ENCODE measurements at regions not wholly inside any gene's neighbourhood (a gene's known extent, or its start where the extent isn't known, plus 50 kb on each side); places are given as distances from the start of the nearest gene placed in this dataset.

GRCh38 chr3:28835249-28835648 is 445.6 kb upstream of the RBMS3 start:
- DNase-seq: no peak

DNA sequence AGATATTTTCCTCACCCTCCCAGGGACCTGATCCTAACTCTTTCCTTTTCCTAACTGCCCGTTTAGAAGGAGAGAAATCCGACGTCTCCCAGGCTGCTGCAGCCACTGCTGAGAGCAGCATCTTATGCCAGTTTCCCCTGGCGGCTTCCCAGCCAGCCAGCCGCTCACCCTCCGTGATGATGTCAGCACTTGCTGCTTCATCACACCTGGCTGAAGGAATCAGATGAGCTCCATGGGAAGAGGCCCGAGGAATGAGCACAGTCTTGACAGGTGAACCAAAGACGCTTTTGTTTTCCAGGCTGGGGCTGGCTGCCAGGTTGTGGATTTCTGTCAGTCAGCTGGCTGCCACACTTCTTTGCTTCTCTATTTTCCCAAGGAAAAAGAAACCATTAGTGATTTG is 445.1 kb upstream of the RBMS3 start:
- DNase-seq: no peak

- no peak for DNase-seq
These were observed 444.7 kb upstream of the RBMS3 start for GRCh38 chr3:28836199-28836598.

DNA sequence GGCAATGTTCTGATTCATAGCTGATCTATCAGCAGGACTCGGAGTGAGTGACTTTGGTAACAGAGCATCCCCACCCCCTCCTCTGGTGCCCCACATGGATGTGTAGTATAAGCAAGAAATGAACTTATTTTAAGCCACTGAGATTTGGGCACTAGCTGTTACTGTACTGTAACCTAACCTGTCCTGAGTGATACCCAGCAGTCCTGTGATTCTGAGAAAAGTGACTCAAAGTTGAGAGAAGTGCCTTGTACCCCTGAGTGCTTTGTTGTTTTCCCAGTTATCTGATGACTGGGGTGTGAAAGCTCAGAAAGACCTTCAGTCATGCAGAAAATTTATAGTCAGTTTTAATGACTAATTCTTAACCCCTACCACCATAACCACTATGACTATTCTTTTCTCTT is 439.9 kb upstream of the RBMS3 start:
- no peak for DNase-seq

DNA sequence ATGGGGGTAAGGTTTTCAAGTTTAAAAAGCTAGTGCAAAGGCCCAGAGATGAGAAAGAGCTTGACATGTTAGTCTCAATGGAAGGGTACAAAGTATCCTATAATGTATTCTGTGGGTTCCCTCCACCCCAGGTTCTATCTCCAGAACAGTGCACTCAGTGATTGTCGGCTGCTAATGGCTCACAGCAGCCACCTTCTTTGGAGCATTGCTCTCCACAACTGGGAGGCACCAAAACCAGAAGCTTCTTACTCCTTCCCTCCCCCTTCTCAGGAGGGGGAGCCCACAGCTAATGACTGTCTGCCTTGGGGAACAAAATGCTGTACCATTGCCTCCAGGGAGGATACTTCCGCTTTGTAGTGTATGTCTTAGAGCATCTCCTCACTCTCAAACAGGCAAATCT is 439.4 kb upstream of the RBMS3 start:
- DNase-seq: no peak

DNA sequence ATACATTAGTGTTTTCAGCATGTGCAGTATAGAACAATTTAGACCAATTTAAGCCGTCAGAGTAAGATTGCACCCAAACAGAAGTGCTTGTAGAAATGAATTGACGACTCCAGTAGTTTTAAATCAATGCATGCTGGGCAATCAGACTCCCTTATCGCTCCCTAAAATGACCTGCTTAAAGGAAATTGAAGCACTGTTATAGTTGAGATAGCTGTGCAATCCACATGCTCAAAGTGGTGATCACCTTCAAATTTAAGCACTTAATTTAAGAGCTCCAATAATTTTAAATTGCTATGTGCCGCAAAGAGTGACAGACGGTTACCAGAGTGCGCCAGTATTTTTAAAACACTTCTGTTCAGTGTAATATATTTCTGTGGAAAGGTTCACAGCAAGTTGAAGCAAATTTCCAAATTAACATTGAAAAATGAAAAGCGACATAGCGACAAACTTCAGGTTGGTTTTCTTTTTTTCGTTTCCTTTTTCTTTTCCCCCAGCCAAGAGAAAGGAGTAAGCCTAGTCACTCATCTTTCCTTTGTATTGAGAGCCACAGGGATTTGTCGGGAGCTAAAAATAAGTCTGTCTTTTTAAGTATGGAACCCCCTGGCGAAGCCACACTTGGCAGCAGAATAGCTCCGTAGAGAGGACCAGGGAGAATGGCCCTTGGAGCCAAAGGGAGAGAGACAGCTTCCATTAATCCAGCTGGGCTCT is 436.4 kb upstream of the RBMS3 start:
- no peak for DNase-seq

GRCh38 chr3:28845006-28845324 is 435.9 kb upstream of the RBMS3 start:
- DNase-seq: no peak

DNA sequence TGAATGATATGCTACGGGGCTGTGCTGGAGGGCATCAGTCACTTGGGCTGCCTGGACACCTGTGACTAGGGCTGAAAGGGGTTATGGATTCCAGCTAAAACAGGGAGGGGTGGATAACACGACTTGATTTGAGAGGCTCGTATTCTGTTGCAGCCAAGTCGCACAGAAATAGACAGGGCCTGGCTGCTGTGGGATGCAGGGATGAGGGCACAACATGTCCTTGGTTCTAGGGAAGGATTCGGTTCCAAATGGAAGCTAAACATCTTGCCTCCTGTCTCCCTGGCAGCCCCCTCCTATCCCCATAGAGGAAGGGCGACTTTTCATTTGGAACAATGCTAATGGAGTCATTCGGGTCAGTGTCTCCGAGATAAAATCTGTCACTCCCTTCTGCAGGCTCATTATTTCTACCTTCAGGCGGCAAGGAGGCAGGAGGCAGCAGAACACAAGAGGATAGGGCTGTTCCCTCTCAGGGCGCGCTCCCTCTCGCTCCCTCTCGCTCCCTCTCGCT is 433.8 kb upstream of the RBMS3 start:
- DNase-seq: no peak

- no peak for DNase-seq
These were observed 433.1 kb upstream of the RBMS3 start for GRCh38 chr3:28847736-28848135.

DNA sequence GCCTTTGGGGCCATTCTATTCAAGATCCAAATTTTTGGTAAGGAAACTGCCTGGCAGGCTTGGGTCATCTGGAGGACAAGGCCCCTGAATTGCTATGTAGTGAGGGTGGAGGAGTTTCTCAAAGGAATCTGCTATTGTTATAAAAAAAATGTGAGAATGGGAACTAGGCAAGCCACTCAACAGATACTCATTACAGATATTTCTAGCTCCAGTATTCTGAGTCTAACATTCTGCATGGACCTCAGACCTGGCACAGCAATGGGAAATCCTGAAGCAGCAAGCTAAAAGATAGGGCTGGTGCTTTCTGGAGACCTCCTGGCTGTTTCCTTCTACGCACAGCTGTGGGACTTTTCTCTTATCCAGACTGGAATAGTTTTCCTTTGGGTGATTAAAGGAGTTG is 430.7 kb upstream of the RBMS3 start:
- DNase-seq: no peak

GRCh38 chr3:28853830-28854229 is 427.0 kb upstream of the RBMS3 start:
- DNase-seq: no peak

DNA sequence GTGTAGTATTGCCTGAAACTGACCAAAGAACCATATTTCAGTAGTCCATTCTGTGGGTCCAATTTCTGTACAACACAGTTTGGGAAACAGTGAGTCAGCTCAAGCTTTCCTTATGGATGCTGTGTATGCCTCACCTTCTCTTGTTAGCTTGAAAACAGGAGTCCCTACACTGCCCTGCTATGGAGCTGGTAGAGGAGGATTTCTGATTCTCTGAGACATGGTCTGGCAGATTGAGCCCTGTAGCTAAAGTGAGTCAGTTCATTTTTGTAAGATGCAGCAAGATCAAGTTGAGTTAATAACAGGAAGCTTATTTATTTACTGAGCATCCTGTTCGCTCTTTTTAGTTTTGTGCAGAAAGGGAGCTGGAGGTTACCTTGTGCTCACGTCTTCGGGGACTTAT is 424.1 kb upstream of the RBMS3 start:
- DNase-seq: no peak

- no peak for DNase-seq
These were observed 421.0 kb upstream of the RBMS3 start for GRCh38 chr3:28859897-28860296.

- DNase-seq: no peak
These were observed 420.6 kb upstream of the RBMS3 start for GRCh38 chr3:28860307-28860706.

DNA sequence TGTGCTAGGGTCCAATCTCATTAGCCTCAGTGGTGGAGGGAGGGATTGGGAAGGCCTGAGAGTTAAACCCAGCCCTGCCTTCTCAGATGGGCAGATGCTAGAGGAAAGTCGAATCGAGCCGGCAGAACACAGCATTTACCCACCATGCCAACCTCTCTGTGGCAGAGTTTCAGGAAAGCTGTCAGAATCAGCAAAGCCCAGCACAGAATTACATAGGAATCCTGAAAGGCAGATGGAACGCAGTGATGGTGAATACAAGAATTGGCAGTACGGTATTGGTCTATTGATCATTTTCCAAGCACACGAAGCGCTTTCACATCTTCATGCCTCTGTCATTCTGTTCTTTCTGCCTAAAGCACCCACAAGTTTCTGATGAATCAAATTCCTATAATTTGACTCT is 417.7 kb upstream of the RBMS3 start:
- DNase-seq: no peak

DNA sequence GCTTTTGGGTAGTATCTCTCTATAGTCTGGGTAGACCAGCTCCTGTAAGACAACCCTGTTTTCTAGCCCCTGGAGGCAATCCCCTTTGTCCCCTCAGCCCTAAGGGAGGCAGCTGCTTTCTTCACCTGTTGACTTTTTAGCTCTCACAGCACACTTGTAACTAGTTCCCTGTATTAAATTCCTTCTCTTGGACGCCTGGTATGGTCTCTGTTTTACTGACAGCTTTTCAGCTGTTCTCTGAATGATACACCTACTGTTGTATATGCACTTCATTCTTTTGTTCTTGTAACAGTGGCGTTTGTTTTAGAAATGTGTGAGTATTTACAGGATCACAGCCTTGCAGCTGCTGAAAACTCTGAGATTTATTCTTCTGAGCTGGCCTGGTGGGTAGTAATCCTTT is 413.0 kb upstream of the RBMS3 start:
- no peak for DNase-seq

DNA sequence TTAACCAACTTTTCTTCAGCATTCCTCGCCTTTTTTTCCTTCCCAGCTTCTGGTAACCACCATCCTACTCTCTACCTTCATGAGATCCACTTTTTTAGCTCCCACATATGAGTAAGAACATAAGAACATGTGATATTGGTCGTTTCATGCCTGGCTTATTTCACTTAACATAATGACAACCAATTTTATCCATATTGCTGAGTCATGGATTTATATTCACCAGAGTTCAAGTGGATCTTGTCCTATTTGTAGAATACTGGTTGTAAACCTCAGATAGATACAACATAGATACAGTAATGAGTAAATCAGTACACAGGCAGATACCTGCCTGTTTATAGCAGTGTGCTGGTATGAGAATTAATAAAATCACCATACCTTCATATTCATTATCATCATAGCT is 412.0 kb upstream of the RBMS3 start:
- DNase-seq: no peak

GRCh38 chr3:28877912-28878311 is 403.0 kb upstream of the RBMS3 start:
- no peak for DNase-seq

GRCh38 chr3:28890373-28890772 is 390.5 kb upstream of the RBMS3 start:
- DNase-seq: no peak

DNA sequence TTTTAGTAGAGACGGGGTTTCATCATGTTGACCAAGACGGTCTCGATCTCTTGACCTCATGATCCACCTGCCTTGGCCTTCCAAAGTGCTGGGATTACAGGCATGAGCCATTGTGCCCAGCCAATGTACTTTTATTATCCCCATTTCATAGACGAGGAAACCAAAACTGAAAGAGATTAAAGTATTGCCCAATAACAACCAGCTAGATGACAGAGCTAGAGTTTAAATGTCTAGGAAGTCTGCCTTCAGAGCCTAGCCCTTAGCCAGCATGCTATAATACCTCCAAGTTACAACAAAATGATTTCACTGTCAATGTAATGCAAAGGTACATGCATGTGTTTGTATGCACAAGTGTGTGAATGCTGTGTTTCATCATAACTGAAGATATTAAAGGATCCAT is 389.4 kb upstream of the RBMS3 start:
- DNase-seq: no peak

DNA sequence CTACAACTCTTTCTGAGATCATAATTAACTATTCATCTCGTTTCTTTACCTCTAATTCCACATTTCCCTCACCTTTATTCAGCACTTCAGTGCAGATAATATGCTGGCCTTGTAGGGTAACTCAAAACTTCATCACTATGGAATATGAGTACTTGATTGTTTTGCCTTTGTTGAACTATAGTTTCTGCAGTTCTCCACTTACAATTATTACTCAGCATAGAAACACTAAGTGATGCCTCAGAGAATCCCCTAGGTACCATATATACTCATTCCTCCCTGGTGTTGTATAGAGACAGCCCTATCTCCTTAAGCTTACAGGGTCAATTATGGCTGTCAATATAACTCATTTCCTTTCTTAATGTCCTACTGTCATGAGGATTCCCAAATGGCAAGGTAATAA is 380.6 kb upstream of the RBMS3 start:
- DNase-seq: no peak

GRCh38 chr3:28901018-28901417 is 379.9 kb upstream of the RBMS3 start:
- DNase-seq: no peak

GRCh38 chr3:28903171-28903601 is 377.7 kb upstream of the RBMS3 start:
- no peak for DNase-seq

- no peak for DNase-seq
These were observed 375.1 kb upstream of the RBMS3 start for GRCh38 chr3:28905798-28906197.

DNA sequence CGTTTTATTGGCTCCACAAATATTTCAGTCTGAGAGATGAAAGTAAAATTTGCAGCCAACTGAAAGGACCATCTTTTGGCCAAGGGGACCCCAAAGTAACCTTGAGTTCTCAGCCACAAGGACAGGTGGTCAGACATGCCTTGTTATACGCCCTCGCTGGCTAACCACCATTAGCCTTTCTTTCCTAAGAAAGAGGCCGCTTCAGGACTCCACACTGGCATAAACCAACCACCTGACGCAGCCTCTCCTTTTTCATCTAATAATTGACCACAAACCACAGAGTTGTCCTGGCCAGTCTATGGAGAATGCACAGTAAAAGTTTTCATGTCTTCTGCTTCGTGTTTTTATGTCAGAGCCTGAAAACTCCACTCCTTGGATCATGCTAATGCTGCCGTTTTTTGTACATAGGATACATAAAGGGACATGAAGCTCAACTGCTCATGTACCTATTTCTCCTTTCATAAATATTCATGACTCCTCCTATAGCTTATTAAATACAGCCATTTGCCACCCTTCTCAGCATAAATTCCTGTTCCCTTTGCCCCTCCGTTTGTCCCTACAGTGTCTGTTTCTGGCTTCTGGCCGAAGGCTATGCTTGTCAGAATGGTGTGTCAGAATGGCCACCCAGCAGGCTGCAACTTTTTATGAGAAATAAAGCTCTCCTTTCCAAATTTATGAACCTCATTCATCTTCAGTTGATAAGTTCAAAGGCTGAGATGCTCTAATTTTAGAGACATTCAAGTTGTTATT is 374.1 kb upstream of the RBMS3 start:
- no peak for DNase-seq

All from CD4-positive, alpha-beta T cell treated with Interleukin-4 for 1 hour (primary cell).